NB4 (cell line): ENCODE measurements at regions not wholly inside any gene's neighbourhood (a gene's known extent, or its start where the extent isn't known, plus 50 kb on each side); places are given as distances from the start of the nearest gene placed in this dataset.

Source experiments
- DNase-seq: peaks from one replicate; pipeline ENCODE4 v3.0.0; 2010; ENCODE audit warnings: low read depth
- H3K4me3 ChIP-seq: one replicate; pipeline ENCODE4 v1.5.1; 2011; ENCODE audit warnings: mild to moderate bottlenecking, low read depth, low read length, moderate library complexity
- MYC ChIP-seq: IDR thresholded peaks from 2 replicates; pipeline ENCODE4 v1.6.1; 2011; ENCODE audit warnings: low read depth, low read length
- POLR2A ChIP-seq: IDR thresholded peaks from 2 replicates; pipeline ENCODE4 v1.6.1; 2011; ENCODE audit warnings: mild to moderate bottlenecking; ENCODE audit not compliant: insufficient read length; ENCODE audit errors: extremely low read depth
- TF ChIP-seq, protein P1 (sequence below): IDR thresholded peaks from one replicate; pipeline ENCODE4 v1.5.1; 2012; ENCODE audit warnings: low read depth, low read length
- TF ChIP-seq, protein P2 (sequence below): IDR thresholded peaks from 2 replicates; pipeline ENCODE4 v1.6.1; 2011; ENCODE audit warnings: low read depth, low read length

GRCh38 chr3:194930377-194931204 lies 244.9 kb downstream of the FAM43A start:
- H3K4me3 ChIP-seq = no peak overlapping the region
- peak; percentile 85 for DNase-seq
- no peak for TF ChIP-seq POLR2A
- TF ChIP-seq, protein P1, sequence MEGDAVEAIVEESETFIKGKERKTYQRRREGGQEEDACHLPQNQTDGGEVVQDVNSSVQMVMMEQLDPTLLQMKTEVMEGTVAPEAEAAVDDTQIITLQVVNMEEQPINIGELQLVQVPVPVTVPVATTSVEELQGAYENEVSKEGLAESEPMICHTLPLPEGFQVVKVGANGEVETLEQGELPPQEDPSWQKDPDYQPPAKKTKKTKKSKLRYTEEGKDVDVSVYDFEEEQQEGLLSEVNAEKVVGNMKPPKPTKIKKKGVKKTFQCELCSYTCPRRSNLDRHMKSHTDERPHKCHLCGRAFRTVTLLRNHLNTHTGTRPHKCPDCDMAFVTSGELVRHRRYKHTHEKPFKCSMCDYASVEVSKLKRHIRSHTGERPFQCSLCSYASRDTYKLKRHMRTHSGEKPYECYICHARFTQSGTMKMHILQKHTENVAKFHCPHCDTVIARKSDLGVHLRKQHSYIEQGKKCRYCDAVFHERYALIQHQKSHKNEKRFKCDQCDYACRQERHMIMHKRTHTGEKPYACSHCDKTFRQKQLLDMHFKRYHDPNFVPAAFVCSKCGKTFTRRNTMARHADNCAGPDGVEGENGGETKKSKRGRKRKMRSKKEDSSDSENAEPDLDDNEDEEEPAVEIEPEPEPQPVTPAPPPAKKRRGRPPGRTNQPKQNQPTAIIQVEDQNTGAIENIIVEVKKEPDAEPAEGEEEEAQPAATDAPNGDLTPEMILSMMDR = no peak
- TF ChIP-seq, protein P2, sequence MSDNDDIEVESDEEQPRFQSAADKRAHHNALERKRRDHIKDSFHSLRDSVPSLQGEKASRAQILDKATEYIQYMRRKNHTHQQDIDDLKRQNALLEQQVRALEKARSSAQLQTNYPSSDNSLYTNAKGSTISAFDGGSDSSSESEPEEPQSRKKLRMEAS = peak; percentile 49
- TF ChIP-seq MYC = peak; percentile 56; the same call in 1 of the 2 replicates

GRCh38 chr3:194931347-194931746 lies 245.7 kb downstream of the FAM43A start:
- DNase-seq = no peak
- TF ChIP-seq POLR2A (no peak), MYC (no peak)
- TF ChIP-seq, protein P1 = no peak
- TF ChIP-seq, protein P2 = no peak

GRCh38 chr3:194931865-194932264 lies 246.2 kb downstream of the FAM43A start:
- no peak for DNase-seq
- TF ChIP-seq MYC = no peak
- TF ChIP-seq POLR2A = no peak
- TF ChIP-seq, protein P1 = no peak
- TF ChIP-seq, protein P2 = no peak
- H3K4me3 ChIP-seq = no peak overlapping the region

More at GRCh38 chr3:194931347-194931746, 245.7 kb downstream of the FAM43A start:
- no peak overlapping the region for H3K4me3 ChIP-seq

DNA sequence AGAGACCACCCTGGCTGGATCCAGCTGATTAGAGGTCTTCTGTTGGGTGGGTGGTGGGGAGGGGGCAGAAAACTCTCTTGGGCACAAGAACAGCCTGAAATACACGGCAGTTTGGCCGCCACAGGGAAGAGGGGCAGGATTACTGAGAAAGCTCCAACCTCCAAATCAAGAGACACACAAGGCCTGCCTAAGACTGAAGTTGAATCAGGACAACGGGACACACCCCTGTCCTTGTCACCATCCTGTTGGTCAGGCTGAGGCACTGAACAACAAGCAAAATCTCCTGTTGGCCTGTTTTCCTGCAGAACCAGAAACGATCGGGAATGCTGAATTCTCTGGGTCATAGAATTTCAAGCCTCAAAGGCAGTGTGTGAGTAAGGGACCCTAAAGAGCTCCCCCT lies 247.8 kb downstream of the FAM43A start:
- no peak for DNase-seq
- TF ChIP-seq MYC = no peak
- H3K4me3 ChIP-seq = no peak overlapping the region

GRCh38 chr3:194935061-194935460 lies 249.4 kb downstream of the FAM43A start:
- no peak overlapping the region for H3K4me3 ChIP-seq
- peak; percentile 70 for DNase-seq
- TF ChIP-seq POLR2A (no peak), MYC (no peak)
- TF ChIP-seq, protein P2 = no peak
- TF ChIP-seq, protein P1 = no peak

GRCh38 chr3:194935632-194936470 lies 250.2 kb downstream of the FAM43A start:
- TF ChIP-seq MYC (no peak), POLR2A (no peak)
- TF ChIP-seq, protein P1 = no peak
- TF ChIP-seq, protein P2 = no peak
- no peak for DNase-seq
- H3K4me3 ChIP-seq = no peak overlapping the region
